Breast epithelium (tissue), 3 donors: ENCODE measurements at regions not wholly inside any gene's neighbourhood (a gene's known extent, or its start where the extent isn't known, plus 50 kb on each side); places are given as distances from the start of the nearest gene placed in this dataset.

Experiments
- POLR2A ChIP-seq: fragments of 450-650 bp; IDR thresholded peaks from one replicate; pipeline ENCODE4 v1.6.1; 2016; ENCODE audit warnings: antibody characterized with exemption, mild to moderate bottlenecking, moderate library complexity
- POLR2AphosphoS5 ChIP-seq, 3 donors: sonication (generic); formaldehyde crosslinking; IDR thresholded peaks; one replicate each; pipeline ENCODE4 v1.6.1; 2017; ENCODE audit warnings: antibody characterized with exemption in 3 of 3
- TF ChIP-seq, protein P1 (sequence below), 3 donors: fragments of 450-650 bp; IDR thresholded peaks; one replicate each; pipeline ENCODE4 v1.5.1; 2016 to 2017; ENCODE audit warnings: antibody characterized with exemption in 3 of 3, mild to moderate bottlenecking in 3 of 3, moderate library complexity in 3 of 3

DNA sequence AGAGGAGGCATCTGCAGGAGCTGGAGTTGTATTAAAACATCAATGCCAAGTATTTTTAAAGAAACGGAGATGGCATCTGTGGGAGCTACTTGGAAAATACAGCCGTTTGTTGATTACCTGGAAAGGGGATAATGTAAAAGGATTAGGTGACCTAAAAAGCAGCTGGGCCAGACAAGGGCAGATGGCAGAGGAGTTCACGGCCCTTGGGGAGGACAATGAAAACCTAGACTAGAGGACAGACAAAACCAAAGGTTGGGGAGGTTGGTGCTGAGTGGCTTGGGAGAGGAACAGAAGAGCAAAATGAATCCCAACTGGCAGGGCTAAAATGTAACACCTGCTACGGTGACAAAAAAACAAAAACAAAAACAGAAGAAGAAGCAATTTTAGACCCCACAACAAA, 260.5 kb upstream of the JARID2 start:
- TF ChIP-seq POLR2A = no peak
- TF ChIP-seq, protein P1, sequence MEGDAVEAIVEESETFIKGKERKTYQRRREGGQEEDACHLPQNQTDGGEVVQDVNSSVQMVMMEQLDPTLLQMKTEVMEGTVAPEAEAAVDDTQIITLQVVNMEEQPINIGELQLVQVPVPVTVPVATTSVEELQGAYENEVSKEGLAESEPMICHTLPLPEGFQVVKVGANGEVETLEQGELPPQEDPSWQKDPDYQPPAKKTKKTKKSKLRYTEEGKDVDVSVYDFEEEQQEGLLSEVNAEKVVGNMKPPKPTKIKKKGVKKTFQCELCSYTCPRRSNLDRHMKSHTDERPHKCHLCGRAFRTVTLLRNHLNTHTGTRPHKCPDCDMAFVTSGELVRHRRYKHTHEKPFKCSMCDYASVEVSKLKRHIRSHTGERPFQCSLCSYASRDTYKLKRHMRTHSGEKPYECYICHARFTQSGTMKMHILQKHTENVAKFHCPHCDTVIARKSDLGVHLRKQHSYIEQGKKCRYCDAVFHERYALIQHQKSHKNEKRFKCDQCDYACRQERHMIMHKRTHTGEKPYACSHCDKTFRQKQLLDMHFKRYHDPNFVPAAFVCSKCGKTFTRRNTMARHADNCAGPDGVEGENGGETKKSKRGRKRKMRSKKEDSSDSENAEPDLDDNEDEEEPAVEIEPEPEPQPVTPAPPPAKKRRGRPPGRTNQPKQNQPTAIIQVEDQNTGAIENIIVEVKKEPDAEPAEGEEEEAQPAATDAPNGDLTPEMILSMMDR (IDR thresholded peaks at IDR 0.05) = no peak
- TF ChIP-seq POLR2AphosphoS5 (IDR thresholded peaks at IDR 0.05) = no peak
